GM12873 (cell line): ENCODE measurements at regions not wholly inside any gene's neighbourhood (a gene's known extent, or its start where the extent isn't known, plus 50 kb on each side); places are given as distances from the start of the nearest gene placed in this dataset.

ENCODE experiments used
- TF ChIP-seq, protein P1 (sequence below): IDR thresholded peaks from 2 replicates; pipeline ENCODE4 v1.5.1; 2012; ENCODE audit warnings: low read depth, mild to moderate bottlenecking, moderate library complexity, low read length, control low read depth; ENCODE audit not compliant: insufficient read depth; ENCODE audit errors: missing control alignments

DNA sequence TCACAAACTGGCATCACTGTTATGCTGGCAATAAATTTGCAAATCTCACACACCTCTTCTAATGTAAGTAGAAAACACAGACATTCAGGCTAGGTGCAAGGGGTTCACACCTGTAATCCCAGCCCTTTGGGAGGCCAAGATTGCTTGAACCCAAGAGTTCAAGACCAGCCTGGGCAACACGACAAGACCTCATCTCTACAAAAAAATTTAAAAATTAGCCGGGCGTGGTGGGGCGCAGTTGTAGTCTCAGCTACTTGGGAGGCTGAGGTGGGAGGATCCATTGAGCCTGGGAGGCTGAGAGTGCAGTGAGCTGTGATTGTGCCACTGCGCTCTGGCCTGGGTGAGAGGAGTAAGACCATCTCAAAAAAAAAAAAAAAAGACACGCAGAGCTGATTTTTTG, 83.1 kb upstream of the ENPP6 start:
- TF ChIP-seq, protein P1, sequence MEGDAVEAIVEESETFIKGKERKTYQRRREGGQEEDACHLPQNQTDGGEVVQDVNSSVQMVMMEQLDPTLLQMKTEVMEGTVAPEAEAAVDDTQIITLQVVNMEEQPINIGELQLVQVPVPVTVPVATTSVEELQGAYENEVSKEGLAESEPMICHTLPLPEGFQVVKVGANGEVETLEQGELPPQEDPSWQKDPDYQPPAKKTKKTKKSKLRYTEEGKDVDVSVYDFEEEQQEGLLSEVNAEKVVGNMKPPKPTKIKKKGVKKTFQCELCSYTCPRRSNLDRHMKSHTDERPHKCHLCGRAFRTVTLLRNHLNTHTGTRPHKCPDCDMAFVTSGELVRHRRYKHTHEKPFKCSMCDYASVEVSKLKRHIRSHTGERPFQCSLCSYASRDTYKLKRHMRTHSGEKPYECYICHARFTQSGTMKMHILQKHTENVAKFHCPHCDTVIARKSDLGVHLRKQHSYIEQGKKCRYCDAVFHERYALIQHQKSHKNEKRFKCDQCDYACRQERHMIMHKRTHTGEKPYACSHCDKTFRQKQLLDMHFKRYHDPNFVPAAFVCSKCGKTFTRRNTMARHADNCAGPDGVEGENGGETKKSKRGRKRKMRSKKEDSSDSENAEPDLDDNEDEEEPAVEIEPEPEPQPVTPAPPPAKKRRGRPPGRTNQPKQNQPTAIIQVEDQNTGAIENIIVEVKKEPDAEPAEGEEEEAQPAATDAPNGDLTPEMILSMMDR, result no peak

DNA sequence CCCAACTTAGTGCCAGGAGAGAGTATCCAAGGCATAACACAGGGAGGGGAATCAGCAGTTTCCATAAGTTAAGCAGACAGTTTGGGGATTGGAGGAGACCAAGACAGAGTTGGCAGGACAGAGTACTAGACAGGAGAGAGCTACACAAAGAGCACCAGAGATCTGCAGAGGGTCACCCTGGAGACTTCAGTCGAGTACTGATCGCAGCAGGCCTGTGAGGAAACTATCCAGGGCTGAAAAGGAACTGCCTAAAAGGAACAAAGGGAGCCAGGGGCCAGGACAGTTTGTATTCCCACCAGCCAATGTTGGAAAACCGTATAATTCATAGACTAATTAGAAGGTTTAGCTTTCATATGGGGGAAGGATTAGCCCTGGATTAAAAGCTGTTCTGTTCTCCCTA, 80.6 kb upstream of the ENPP6 start:
- TF ChIP-seq, protein P1, result no peak

DNA sequence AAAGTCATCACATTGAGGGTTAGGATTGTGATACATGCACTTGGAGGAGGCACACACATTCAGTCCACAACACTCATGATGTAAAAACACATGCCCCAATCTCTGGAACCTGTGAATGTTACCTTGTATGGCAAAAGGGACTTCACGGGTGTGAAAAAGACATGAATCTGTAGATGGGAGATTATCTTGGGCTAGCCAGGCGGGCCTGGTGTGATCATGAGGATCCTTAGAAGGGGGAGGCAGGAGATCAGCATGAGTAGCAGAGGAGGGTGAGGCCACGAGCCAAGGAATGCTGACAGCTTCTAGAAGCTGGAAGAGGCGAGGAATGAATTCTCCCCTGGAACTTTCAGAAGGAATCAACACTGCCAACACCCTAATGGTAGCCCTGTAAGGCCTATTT, 77.5 kb upstream of the ENPP6 start:
- TF ChIP-seq, protein P1, result no peak

DNA sequence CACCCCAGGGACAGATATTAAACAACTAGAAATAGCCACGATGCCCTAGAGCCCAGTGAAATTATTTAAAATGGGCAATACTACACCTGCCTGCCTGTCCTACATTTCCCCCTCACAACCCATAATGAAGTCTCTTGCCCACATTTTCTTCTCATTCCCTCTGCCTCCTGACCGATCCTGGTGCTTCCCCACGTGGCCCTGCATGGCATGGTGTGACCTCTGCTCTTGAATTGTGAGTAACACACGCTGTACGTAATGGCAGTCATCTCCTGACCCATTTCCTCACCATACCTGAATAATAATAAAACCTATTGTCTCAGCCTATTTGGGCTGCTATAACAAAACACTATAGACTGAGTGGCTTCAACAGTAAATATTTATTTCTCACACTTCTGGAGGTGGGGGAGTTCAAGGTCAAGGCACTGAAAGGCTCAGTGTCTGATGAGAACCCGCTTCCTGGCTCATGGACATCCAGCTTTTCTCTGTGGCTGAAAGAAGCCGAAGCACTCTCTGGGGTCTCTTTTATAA, 77.0 kb upstream of the ENPP6 start:
- TF ChIP-seq, protein P1, result no peak

DNA sequence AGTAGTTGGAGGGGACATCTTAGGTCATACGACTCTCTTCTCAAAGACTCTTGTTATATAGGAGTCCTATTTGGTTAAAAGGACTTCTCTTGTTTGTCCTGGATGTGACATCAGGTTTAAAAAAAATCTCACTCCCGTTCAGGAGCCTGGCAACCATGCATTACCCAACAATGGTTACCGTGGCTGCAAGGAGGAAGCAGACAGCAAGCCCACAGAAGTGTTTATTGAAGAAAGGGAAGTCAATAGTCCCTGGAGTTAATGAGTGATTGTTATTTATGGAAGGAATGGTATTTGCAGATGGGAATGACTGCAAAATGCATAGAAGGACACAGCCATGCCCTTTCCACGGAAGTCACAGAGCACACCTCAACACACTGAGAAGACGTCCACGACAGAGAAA, 75.9 kb upstream of the ENPP6 start:
- TF ChIP-seq, protein P1, result no peak

DNA sequence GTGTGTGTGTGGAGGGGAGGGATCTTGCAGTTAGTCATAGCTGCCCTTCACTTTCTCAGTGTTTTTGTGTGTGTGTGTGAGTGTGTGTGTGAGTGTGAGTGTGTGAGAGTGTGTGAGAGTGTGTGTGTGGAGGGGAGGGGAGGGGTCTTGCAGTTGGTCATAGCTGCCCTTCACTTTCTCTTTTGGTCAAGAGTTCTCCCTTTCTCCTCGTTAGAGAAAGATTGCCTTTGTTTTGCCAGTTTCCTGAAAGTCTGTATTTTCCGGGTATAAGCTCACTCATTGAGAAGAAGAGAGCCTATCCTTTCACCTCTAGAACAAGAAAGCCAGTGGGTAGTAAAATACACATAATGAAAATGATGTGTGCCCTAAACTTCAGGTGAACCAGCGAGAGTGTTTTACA, 75.2 kb upstream of the ENPP6 start:
- TF ChIP-seq, protein P1, result no peak

DNA sequence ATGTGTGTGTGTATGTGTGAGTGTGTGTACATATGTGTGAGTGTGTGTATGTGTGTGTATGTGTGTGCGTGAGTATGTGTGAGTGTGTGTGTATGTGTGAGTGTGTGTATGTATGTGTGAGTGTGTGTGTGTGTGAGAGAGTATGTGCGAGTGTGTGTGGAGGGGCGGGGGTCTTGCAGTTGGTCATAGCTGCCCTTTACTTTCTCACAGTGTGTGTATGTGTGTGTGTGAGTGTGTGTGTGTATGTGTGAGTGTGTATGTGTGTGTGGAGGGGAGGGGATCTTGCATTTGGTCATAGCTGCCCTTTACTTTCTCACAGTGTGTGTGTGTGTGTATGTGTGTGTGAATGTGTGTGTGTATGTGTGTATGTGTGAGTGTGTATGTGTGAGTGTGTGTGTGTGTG, 74.8 kb upstream of the ENPP6 start:
- TF ChIP-seq, protein P1, result no peak

DNA sequence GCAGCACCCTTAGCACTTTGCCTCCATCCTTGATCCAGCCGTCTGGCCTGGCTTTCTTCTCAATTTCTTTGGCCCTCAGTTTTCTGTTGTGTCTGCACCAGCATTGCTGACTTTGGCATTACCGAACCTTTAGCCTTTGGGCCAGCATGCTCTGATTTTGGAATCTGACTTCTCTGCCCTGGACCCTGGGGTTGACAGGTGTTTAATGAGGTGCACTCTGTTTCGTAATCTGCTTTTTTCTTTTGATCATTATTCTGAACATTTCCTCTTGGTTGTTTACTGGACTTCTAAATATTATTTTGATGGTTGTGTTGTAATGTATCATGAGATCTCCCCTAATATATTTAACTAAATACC, 71.5 kb upstream of the ENPP6 start:
- TF ChIP-seq, protein P1, result no peak
